GM19025 (cell line): ENCODE measurements at regions not wholly inside any gene's neighbourhood (a gene's known extent, or its start where the extent isn't known, plus 50 kb on each side); places are given as distances from the start of the nearest gene placed in this dataset.
A peak's percentile ranks its signal among the peaks of the same experiment; 100 is the strongest.
"Not testable (repeated sequence)": the region's sequence is repeated elsewhere in the genome, so short reads cannot be mapped to it uniquely, and the experiment has no call there.

ENCODE experiments used
- ATAC-seq: cut with Tn5 transposase; IDR thresholded peaks from one replicate; pipeline ENCODE4 v1.9.1; 2021; ENCODE audit warnings: mild to moderate bottlenecking, low read depth, moderate library complexity; ENCODE audit not compliant: unreplicated experiment

GRCh38 chr7:92925876-92926696, 89.7 kb upstream of the CDK6 start:
- ATAC-seq, result no peak

- no peak for ATAC-seq
Measured at GRCh38 chr7:92924800-92925199, 88.4 kb upstream of the CDK6 start.

DNA sequence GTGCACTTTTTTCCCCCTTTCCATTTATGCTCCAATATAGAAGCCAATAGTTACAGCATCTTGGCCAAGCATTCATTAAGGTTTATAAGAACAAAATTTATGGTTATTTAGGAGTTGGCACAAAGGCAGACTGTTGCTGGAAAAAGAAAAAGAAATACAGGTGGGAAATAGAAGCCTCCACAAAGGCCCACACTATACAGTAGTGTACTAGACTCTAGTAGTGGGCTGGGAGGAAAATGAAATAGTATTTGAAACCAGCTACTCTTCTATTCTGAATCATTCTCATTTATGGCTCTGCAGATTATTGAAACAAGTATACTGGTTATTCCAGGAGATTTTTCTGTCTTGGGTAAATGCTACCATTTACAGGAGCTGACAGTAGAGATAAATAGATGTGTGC, 80.9 kb upstream of the CDK6 start:
- ATAC-seq, result no peak

GRCh38 chr7:92916770-92917224, 80.4 kb upstream of the CDK6 start:
- ATAC-seq, result no peak

DNA sequence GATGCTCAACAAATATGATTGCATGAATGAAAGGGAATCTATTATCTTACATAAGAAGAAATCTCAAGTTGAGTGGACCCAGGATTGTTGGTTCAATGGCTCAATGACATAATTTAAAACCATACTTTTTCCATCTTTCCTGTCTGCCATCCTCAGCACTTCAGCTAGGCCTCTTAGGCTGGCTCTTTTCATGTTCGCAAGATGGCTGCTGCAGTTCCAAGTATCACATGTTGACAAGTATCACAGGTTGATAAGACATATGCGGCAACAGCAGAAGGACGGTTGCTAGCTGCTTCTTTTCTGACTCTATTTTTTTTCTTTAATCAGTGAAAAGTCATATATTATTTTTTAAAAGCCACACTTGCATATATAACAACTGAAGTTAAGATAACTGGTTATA, 79.0 kb upstream of the CDK6 start:
- ATAC-seq, result no peak

DNA sequence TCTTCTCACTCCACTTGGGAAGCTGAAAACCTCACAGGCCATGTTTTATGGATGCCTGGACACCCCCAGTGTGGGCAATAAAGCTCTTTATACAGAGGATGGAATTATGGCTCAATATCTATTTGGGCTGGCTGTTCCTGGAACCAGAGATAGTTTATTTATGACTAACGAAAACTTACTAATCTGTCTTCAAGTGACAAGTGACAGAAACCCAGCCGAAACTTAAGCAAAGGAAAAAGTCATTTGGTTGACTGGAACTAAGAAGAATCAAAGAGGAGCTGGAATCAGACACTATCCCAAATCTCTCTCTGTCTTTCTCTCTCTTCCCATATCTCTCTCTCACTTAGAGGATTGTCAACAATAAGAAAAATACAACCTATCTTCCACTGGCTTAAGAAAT, 78.3 kb upstream of the CDK6 start:
- no peak for ATAC-seq

DNA sequence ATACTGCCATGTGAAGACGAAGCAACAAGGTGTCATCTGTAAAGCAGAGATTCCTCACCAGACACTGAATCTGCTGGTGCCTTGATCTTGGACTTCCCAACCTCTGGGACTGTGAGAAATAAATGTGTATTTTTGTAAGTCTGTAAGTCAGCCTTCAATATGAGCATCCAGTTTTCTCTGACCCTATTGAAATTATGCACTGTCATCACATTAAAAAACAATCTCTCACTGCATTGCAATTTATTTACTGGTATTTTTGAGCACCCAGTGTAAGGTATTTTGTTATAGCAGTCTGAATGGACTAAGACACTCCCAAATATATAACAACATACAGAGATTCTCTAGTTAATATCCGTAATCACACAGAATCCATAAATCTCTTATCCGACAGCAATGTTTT, 77.5 kb upstream of the CDK6 start:
- ATAC-seq, result no peak

- ATAC-seq, result no peak
Measured at GRCh38 chr7:92910976-92911375, 74.6 kb upstream of the CDK6 start.

DNA sequence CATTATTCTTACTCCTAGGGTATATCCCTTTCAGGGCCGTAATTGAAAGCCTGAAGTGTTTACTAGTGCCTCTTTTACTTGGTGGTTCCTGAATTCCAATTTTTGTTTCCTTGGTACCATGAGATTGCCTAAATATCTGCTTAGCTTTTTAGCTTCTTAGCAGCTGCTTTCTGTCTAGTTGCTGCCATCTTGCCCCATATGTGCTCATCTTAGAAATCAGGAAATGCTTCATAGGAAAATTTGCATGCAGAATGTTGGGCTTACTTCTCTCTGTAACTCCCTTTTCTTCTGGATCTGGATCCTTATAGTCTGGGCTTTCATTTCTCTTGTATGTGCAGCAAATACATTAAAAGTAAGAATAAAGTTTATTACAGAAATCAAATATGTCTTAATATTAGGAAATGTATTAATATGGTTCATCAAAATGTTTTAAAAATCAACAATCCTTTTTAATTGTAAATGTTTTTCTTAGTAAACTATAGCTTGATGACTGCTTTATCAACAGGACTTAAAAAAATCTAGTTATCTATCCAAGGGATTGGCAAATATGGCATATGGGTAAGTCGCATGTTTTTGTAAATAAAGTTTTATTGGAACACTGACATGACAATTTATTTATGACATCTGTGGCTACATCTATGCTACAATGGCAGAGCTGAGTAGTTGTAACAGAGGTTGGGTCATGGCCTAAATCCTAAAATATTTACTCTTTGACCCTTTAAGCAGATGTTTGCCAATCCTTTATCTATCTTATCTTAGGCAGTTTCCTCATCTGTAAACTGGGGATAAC, 73.5 kb upstream of the CDK6 start:
- ATAC-seq, result no peak

DNA sequence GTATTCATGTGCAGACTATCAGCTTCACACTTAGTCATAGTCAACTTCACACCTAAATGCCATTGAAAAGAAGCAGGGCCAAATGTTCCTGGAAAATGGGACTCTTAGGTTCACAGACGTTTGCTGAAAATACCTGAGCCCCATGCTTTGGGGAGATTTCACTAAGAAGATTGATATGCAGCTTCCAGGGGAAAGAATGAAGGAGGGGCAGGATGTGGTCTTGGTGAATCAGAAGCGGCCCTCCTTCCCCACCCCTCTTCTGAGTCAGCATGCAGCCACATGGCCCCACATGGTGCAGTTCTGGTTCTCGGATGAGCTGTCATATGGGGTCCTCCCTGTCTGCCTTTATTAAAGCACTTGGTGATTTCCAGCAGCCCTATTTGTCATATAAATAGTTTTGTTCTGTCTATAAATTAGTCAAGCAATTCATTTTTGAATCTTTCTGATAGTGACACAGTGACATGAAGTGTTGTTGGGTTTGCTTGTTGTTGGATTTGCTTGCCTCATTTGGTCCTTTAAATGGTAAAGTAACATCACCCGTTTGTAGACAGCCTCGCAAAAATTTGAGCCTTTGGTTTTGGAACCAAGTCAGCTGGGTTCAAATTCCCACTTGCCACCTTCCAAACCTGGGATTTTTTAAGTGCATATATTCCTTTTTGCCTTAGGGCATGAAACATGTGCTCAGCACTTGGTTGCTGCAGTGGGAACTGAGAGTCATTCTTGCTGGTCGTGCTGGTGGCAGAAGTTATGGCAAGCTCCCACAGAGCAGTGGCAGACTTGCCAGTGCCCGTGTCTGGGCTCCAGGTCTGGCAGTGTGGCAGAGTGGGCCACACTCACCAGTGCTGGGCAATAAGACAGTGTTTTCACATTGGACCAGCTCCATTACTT, 68.1 kb upstream of the CDK6 start:
- ATAC-seq, result peak; percentile 98

GRCh38 chr7:92898798-92899197, 62.4 kb upstream of the CDK6 start:
- no peak for ATAC-seq

- not testable (repeated sequence) for ATAC-seq
Measured at GRCh38 chr7:92894857-92895256, 58.5 kb upstream of the CDK6 start.

DNA sequence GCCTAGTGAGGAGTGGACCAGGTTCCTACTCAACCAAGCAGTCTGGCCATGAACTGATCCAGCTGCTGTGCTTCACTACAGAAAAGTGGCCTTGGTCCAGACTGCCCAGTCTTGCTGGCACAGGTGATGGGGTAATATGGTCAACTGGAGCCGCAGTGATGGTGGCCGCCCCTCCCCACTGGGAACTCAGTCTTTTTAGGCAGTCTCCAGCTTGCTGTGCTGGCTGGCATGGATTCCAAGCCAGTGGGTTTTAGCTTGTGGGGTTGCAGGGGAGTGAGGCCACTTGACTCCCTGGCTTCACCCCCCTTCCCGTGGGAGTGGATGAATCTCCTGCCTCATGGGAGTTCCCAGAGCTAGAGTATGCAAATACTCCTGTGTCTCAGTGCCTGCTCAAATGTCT, 52.7 kb upstream of the CDK6 start:
- ATAC-seq, result no peak
